Colonic mucosa (tissue), 4 donors: ENCODE measurements at regions not wholly inside any gene's neighbourhood (a gene's known extent, or its start where the extent isn't known, plus 50 kb on each side); places are given as distances from the start of the nearest gene placed in this dataset.
"Not testable (repeated sequence)": the region's sequence is repeated elsewhere in the genome, so short reads cannot be mapped to it uniquely, and the experiment has no call there.

Experiments used
- DNase-seq: peaks from one replicate; pipeline ENCODE4 v3.0.0-alpha.2; 2020
- H3K27ac ChIP-seq: fragments of 200-600 bp; one replicate; pipeline ENCODE4 v1.8.0; 2021
- H3K27me3 ChIP-seq: fragments of 200-600 bp; one replicate; pipeline ENCODE4 v1.8.0; 2021
- H3K36me3 ChIP-seq: fragments of 200-600 bp; one replicate; pipeline ENCODE4 v1.8.0; 2021
- H3K4me1 ChIP-seq: fragments of 200-600 bp; one replicate; pipeline ENCODE4 v1.8.0; 2021; ENCODE audit warnings: mild to moderate bottlenecking
- H3K4me3 ChIP-seq: fragments of 200-600 bp; one replicate; pipeline ENCODE4 v1.8.0; 2021
- H3K9ac ChIP-seq, 2 donors: one replicate each; pipeline ENCODE4 v1.7.0; 2013; ENCODE audit warnings: control low read depth in 2 of 2, low read depth in 2 of 2, low read length in 2 of 2
- H3K9me3 ChIP-seq: fragments of 200-600 bp; one replicate; pipeline ENCODE4 v1.8.0; 2021
- CTCF ChIP-seq: fragments of 200-600 bp; IDR thresholded peaks from one replicate; pipeline ENCODE4 v1.8.0; 2022; ENCODE audit warnings: antibody characterized with exemption, mild to moderate bottlenecking
- intact Hi-C: fragments of 100-400 bp; cut with DNase I; formaldehyde crosslinking; loops from one replicate; pipeline ENCODE4 v1.14.1; 2022
- donor health status: healthy.
- donor health status: DM: no; HTN: no; CAD: no.
- donor health status: DM: no; HTN: no; CAD: no.

GRCh38 chr2:126264625-126265024, 391.3 kb upstream of the GYPC start:
- no peaks in the 10 kb centered on the region for H3K9me3 ChIP-seq
- no peaks in the 10 kb centered on the region for H3K4me1 ChIP-seq
- H3K36me3 ChIP-seq, result no peaks in the 10 kb centered on the region
- TF ChIP-seq CTCF, result no peak
- no peak for DNase-seq
- no peak overlapping the region for H3K27ac ChIP-seq
- H3K9ac ChIP-seq, result no peak overlapping the region
- H3K27me3 ChIP-seq, result no peaks in the 10 kb centered on the region
- H3K4me3 ChIP-seq, result no peak overlapping the region
- intact Hi-C loops, result no loop called here

- Histone ChIP-seq H3K9me3 (no peaks in the 10 kb centered on the region), H3K27me3 (no peaks in the 10 kb centered on the region), H3K4me3 (no peak overlapping the region), H3K4me1 (no peaks in the 10 kb centered on the region), H3K9ac (no peak overlapping the region), H3K27ac (no peak overlapping the region), H3K36me3 (no peaks in the 10 kb centered on the region)
- TF ChIP-seq CTCF, result no peak
- no peak for DNase-seq
- intact Hi-C loops, result no loop called here
These were observed 386.0 kb upstream of the GYPC start for GRCh38 chr2:126269911-126270310.

- Histone ChIP-seq H3K4me1 (no peaks in the 10 kb centered on the region), H3K27ac (no peak overlapping the region), H3K9ac (no peak overlapping the region), H3K27me3 (no peaks in the 10 kb centered on the region), H3K4me3 (no peak overlapping the region), H3K9me3 (no peaks in the 10 kb centered on the region), H3K36me3 (no peaks in the 10 kb centered on the region)
- no peak for DNase-seq
- intact Hi-C loops, result no loop called here
- TF ChIP-seq CTCF, result no peak
These were observed 385.4 kb upstream of the GYPC start for GRCh38 chr2:126270587-126270986.

- no peak for TF ChIP-seq CTCF
- no peak for DNase-seq
- H3K9me3 ChIP-seq, result no peaks in the 10 kb centered on the region
- H3K4me1 ChIP-seq, result no peaks in the 10 kb centered on the region
- H3K9ac ChIP-seq, result no peak overlapping the region
- intact Hi-C loops, result no loop called here
- H3K4me3 ChIP-seq, result no peak overlapping the region
- H3K27me3 ChIP-seq, result no peaks in the 10 kb centered on the region
- H3K27ac ChIP-seq, result no peak overlapping the region
- no peaks in the 10 kb centered on the region for H3K36me3 ChIP-seq
These were observed 383.6 kb upstream of the GYPC start for GRCh38 chr2:126272401-126272800.

- Histone ChIP-seq H3K9ac (no peak overlapping the region), H3K4me3 (no peak overlapping the region), H3K4me1 (no peaks in the 10 kb centered on the region), H3K9me3 (no peaks in the 10 kb centered on the region), H3K36me3 (no peaks in the 10 kb centered on the region), H3K27ac (no peak overlapping the region), H3K27me3 (no peaks in the 10 kb centered on the region)
- TF ChIP-seq CTCF, result no peak
- intact Hi-C loops, result no loop called here
- no peak for DNase-seq
These were observed 380.9 kb upstream of the GYPC start for GRCh38 chr2:126275098-126275497.

- H3K27ac ChIP-seq, H3K9me3 ChIP-seq, H3K36me3 ChIP-seq, DNase-seq, H3K27me3 ChIP-seq, H3K9ac ChIP-seq, H3K4me3 ChIP-seq, H3K4me1 ChIP-seq, intact Hi-C loops: not testable (repeated sequence)
These were observed 379.7 kb upstream of the GYPC start for GRCh38 chr2:126276268-126276667.
